ENCODE measurements at regions not wholly inside any gene's neighbourhood (a gene's known extent, or its start where the extent isn't known, plus 50 kb on each side); places are given as distances from the start of the nearest gene placed in this dataset.

DNA sequence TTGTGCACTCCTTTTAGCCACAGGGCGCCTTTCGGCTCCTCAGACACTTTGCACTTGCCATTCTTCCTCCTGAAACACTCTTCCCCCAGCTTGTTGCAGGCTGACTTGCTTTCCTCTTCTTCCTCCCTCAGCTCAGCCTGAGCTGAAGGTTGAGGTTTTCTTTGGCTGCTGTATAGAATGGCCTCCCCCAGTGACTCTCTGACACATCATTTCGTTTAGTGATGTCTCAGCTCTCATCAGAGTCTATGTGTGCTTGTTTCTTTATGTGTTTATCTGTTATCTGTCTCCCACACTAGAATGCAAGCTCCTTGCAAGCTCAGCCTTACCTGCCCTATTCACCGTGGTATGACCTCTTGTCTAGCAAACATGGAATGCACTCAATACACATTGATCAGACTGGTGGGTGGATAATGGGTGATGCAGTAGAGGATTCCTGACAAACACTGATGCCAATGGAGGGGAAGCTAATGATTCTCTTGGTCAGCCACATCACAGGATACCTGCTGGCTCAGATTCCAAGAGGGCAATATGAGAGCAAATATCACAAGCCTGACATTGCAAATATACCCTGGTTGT is 112.9 kb upstream of the STC2 start:
- no peak overlapping the region for H3K4me3 ChIP-seq (ENCODE audit: low read depth, poor library complexity, severe bottlenecking)
- TF ChIP-seq, protein P1, sequence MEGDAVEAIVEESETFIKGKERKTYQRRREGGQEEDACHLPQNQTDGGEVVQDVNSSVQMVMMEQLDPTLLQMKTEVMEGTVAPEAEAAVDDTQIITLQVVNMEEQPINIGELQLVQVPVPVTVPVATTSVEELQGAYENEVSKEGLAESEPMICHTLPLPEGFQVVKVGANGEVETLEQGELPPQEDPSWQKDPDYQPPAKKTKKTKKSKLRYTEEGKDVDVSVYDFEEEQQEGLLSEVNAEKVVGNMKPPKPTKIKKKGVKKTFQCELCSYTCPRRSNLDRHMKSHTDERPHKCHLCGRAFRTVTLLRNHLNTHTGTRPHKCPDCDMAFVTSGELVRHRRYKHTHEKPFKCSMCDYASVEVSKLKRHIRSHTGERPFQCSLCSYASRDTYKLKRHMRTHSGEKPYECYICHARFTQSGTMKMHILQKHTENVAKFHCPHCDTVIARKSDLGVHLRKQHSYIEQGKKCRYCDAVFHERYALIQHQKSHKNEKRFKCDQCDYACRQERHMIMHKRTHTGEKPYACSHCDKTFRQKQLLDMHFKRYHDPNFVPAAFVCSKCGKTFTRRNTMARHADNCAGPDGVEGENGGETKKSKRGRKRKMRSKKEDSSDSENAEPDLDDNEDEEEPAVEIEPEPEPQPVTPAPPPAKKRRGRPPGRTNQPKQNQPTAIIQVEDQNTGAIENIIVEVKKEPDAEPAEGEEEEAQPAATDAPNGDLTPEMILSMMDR (IDR thresholded peaks at IDR 0.05), result no peak
- no peak for TF ChIP-seq POLR2A (IDR thresholded peaks at IDR 0.05)
- DNase-seq (ENCODE audit: low spot score in 2 of 2), result no peak
- intact Hi-C loops (cut with DNase I; ENCODE audit: low total_unique reads), result no loop called here
- 82 to 86% methylated on average over 4 of the region's 4 CpGs for WGBS, 2 donors

GRCh38 chr5:173438951-173439350 is 110.7 kb upstream of the STC2 start:
- intact Hi-C loops (cut with DNase I; ENCODE audit: low total_unique reads), result no loop called here
- no peak for TF ChIP-seq POLR2A (IDR thresholded peaks at IDR 0.05)
- TF ChIP-seq, protein P1 (IDR thresholded peaks at IDR 0.05), result no peak

DNA sequence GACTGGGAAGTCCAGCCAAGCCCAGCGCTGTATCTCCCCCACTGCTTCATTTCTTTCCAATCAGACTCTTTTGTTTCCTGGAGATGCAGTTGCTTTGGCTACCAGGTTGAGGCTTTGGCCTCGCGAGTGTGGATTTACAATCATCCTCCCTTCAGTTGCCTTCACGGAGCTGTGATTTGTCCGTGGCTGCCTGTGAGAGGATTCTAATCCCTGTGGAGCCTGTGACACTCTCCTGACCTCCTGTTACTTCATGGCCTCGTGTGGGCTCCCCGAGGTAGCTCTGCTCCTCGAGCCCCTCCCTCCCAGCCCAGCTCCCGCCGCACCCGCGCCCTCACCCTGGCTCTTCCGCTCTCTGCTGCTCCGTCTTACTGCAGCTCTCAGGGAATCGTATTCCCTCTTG is 107.2 kb upstream of the STC2 start:
- 44 to 54% methylated on average over 15 of the region's 15 CpGs for WGBS, 2 donors
- no peak overlapping the region for H3K4me3 ChIP-seq (ENCODE audit: low read depth, poor library complexity, severe bottlenecking)
- no peak for DNase-seq (ENCODE audit: low spot score in 2 of 2)
- intact Hi-C loops (cut with DNase I; ENCODE audit: low total_unique reads), result no loop called here
- TF ChIP-seq, protein P1 (IDR thresholded peaks at IDR 0.05), result no peak
- TF ChIP-seq POLR2A (IDR thresholded peaks at IDR 0.05), result no peak

More at GRCh38 chr5:173438951-173439350, 110.7 kb upstream of the STC2 start:
- H3K4me3 ChIP-seq (ENCODE audit: low read depth, poor library complexity, severe bottlenecking), result no peak overlapping the region
- DNase-seq (ENCODE audit: low spot score in 2 of 2), result no peak
- 86 to 91% methylated on average over 1 of the region's 1 CpG for WGBS, 2 donors

GRCh38 chr5:173434270-173434669 is 106.1 kb upstream of the STC2 start:
- DNase-seq (ENCODE audit: low spot score in 2 of 2), result no peak
- intact Hi-C loops (cut with DNase I; ENCODE audit: low total_unique reads), result no loop called here
- WGBS, 2 donors, result 74 to 79% methylated on average over 5 of the region's 5 CpGs
- TF ChIP-seq, protein P1 (IDR thresholded peaks at IDR 0.05), result no peak
- TF ChIP-seq POLR2A (IDR thresholded peaks at IDR 0.05), result no peak
- no peak overlapping the region for H3K4me3 ChIP-seq (ENCODE audit: low read depth, poor library complexity, severe bottlenecking)

DNA sequence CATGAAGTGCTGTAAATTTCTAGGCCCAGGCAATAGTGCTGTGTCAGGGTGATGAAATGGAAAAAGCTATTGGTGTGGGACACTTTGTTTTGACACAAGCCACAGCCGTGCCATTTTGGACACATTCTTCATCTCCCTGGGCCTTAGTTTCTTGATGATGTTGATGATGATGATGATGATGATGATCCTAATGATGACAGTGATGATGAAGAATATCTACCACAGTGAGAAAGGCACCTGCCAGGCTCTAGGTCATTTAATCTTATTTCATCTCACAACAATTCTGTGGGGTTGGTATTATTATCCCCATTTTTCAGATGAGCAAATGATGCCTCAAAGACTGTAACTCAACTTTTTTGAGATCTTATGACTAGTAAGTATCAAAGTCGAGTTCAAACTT is 102.2 kb upstream of the STC2 start:
- intact Hi-C loops (cut with DNase I; ENCODE audit: low total_unique reads), result no loop called here
- no peak for DNase-seq (ENCODE audit: low spot score in 2 of 2)
- H3K4me3 ChIP-seq (ENCODE audit: low read depth, poor library complexity, severe bottlenecking), result no peak overlapping the region
- 81 to 84% methylated on average over 2 of the region's 2 CpGs for WGBS, 2 donors
- TF ChIP-seq, protein P1 (IDR thresholded peaks at IDR 0.05), result no peak
- TF ChIP-seq POLR2A (IDR thresholded peaks at IDR 0.05), result no peak

Measured in lower leg skin (tissue), 4 donors.